ENCODE measurements at regions not wholly inside any gene's neighbourhood (a gene's known extent, or its start where the extent isn't known, plus 50 kb on each side); places are given as distances from the start of the nearest gene placed in this dataset.

DNA sequence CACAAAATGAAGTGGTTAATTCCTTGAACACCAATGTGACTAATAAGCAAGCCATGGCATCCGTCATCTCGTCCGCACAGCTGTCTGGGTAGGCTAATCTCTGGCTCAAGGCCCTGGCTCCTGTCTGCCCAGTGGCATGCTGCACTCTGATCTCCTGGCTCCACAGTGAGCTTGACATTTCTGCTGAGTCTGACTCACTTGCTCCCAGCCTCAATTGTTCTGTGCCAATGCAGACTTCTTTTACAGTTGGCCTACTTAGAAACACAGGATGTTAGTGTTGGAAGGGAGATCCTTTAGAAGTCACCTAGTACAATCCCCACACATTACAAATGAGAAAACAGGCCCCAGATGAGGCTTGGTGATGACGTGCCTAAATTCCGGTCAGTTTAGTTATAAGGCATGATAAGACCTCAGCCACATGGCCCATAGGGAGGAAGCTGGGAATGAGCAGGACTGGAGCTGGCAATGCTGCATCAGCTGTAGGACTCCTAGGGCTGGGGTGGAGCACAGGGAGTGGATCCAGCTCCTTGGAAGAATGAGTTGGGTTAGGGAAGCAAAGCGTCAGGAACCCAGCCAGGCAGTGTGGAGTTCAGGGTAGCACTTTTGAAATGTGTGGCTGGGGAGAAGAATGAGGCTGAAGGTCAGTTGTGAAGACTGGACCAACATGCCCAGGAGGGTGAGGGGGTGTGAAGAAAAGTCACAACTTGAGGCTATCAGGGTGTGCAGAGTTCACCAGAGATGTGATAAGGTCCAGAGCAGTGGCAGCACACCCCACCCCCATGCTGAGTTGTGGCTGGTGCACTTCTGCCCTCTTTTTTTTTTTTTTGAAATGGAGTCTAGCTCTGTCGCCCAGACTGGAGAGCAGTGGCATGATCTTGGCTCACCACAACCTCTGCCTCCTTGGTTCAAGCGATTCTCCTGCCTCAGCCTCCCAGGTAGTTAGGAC lies 70.2 kb upstream of the EED start (continued):
- TF ChIP-seq, protein P1, sequence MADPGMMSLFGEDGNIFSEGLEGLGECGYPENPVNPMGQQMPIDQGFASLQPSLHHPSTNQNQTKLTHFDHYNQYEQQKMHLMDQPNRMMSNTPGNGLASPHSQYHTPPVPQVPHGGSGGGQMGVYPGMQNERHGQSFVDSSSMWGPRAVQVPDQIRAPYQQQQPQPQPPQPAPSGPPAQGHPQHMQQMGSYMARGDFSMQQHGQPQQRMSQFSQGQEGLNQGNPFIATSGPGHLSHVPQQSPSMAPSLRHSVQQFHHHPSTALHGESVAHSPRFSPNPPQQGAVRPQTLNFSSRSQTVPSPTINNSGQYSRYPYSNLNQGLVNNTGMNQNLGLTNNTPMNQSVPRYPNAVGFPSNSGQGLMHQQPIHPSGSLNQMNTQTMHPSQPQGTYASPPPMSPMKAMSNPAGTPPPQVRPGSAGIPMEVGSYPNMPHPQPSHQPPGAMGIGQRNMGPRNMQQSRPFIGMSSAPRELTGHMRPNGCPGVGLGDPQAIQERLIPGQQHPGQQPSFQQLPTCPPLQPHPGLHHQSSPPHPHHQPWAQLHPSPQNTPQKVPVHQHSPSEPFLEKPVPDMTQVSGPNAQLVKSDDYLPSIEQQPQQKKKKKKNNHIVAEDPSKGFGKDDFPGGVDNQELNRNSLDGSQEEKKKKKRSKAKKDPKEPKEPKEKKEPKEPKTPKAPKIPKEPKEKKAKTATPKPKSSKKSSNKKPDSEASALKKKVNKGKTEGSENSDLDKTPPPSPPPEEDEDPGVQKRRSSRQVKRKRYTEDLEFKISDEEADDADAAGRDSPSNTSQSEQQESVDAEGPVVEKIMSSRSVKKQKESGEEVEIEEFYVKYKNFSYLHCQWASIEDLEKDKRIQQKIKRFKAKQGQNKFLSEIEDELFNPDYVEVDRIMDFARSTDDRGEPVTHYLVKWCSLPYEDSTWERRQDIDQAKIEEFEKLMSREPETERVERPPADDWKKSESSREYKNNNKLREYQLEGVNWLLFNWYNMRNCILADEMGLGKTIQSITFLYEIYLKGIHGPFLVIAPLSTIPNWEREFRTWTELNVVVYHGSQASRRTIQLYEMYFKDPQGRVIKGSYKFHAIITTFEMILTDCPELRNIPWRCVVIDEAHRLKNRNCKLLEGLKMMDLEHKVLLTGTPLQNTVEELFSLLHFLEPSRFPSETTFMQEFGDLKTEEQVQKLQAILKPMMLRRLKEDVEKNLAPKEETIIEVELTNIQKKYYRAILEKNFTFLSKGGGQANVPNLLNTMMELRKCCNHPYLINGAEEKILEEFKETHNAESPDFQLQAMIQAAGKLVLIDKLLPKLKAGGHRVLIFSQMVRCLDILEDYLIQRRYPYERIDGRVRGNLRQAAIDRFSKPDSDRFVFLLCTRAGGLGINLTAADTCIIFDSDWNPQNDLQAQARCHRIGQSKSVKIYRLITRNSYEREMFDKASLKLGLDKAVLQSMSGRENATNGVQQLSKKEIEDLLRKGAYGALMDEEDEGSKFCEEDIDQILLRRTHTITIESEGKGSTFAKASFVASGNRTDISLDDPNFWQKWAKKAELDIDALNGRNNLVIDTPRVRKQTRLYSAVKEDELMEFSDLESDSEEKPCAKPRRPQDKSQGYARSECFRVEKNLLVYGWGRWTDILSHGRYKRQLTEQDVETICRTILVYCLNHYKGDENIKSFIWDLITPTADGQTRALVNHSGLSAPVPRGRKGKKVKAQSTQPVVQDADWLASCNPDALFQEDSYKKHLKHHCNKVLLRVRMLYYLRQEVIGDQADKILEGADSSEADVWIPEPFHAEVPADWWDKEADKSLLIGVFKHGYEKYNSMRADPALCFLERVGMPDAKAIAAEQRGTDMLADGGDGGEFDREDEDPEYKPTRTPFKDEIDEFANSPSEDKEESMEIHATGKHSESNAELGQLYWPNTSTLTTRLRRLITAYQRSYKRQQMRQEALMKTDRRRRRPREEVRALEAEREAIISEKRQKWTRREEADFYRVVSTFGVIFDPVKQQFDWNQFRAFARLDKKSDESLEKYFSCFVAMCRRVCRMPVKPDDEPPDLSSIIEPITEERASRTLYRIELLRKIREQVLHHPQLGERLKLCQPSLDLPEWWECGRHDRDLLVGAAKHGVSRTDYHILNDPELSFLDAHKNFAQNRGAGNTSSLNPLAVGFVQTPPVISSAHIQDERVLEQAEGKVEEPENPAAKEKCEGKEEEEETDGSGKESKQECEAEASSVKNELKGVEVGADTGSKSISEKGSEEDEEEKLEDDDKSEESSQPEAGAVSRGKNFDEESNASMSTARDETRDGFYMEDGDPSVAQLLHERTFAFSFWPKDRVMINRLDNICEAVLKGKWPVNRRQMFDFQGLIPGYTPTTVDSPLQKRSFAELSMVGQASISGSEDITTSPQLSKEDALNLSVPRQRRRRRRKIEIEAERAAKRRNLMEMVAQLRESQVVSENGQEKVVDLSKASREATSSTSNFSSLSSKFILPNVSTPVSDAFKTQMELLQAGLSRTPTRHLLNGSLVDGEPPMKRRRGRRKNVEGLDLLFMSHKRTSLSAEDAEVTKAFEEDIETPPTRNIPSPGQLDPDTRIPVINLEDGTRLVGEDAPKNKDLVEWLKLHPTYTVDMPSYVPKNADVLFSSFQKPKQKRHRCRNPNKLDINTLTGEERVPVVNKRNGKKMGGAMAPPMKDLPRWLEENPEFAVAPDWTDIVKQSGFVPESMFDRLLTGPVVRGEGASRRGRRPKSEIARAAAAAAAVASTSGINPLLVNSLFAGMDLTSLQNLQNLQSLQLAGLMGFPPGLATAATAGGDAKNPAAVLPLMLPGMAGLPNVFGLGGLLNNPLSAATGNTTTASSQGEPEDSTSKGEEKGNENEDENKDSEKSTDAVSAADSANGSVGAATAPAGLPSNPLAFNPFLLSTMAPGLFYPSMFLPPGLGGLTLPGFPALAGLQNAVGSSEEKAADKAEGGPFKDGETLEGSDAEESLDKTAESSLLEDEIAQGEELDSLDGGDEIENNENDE (IDR thresholded peaks at IDR 0.05; ENCODE audit: insufficient replicate concordance, low read length): no peak
- no peak for TF ChIP-seq TAF1 (IDR thresholded peaks at IDR 0.05; ENCODE audit: low read depth, low read length)
